ENCODE measurements at regions not wholly inside any gene's neighbourhood (a gene's known extent, or its start where the extent isn't known, plus 50 kb on each side); places are given as distances from the start of the nearest gene placed in this dataset.

GRCh38 chr19:29370276-29370675 lies 155.5 kb upstream of the VSTM2B start:
- TF ChIP-seq CTCF (IDR thresholded peaks at IDR 0.05) (no peak), TCF7L2 (IDR thresholded peaks at IDR 0.05; ENCODE audit: low read depth, low read length) (no peak), REST (IDR thresholded peaks at IDR 0.05; ENCODE audit: insufficient read depth in 1 of 2, low read depth in 2 of 2, low read length in 1 of 2) (no peak), POLR2AphosphoS5 (IDR thresholded peaks at IDR 0.05; ENCODE audit: low read depth, low read length) (no peak)
